Keratinocyte (primary cell): ENCODE measurements at regions not wholly inside any gene's neighbourhood (a gene's known extent, or its start where the extent isn't known, plus 50 kb on each side); places are given as distances from the start of the nearest gene placed in this dataset.

Experiments used
- DNase-seq: peaks from one replicate; pipeline ENCODE4 v3.0.0-alpha.2; 2011; ENCODE audit warnings: low read depth, missing footprints, low spot score
- FAIRE-seq: peaks from 2 replicates; lab custom pipeline; 2011; peaks lifted over from hg19 to GRCh38; lab: Jason Lieb, UNC
- H2AFZ ChIP-seq: 2 replicates; pipeline ENCODE4 v1.6.0; 2012; ENCODE audit warnings: low read length, control low read depth, inconsistent platforms; ENCODE audit not compliant: control insufficient read depth
- H3K27ac ChIP-seq: 2 replicates; pipeline ENCODE4 v1.5.1; 2011; ENCODE audit warnings: low read length; ENCODE audit not compliant: control insufficient read depth, insufficient read depth
- H3K27me3 ChIP-seq: 3 replicates; pipeline ENCODE4 v1.6.0; 2011; ENCODE audit warnings: low read length; ENCODE audit not compliant: control insufficient read depth, insufficient read depth; ENCODE audit errors: extremely low read depth
- H3K36me3 ChIP-seq, 2 experiments: 2 replicates in 1 of 2; 3 replicates in 1 of 2; pipeline ENCODE4 v1.5.1; 2011; ENCODE audit warnings: low read length in 2 of 2, mild to moderate bottlenecking in 1 of 2; ENCODE audit not compliant: control insufficient read depth in 2 of 2, insufficient read depth in 2 of 2; ENCODE audit errors: extremely low read depth in 1 of 2
- H3K4me1 ChIP-seq: 3 replicates; pipeline ENCODE4 v1.5.1; 2011; ENCODE audit warnings: low read length; ENCODE audit not compliant: control insufficient read depth, insufficient read depth; ENCODE audit errors: extremely low read depth
- H3K4me2 ChIP-seq: 3 replicates; pipeline ENCODE4 v1.6.0; 2011; ENCODE audit warnings: low read depth, low read length; ENCODE audit not compliant: control insufficient read depth, insufficient read depth; ENCODE audit errors: extremely low read depth
- H3K4me3 ChIP-seq, 3 experiments: fragments of 200-600 bp in 1 of 3; sonication (generic) in 1 of 3; 2 replicates in 2 of 3; 3 replicates in 1 of 3; pipeline ENCODE4 v1.5.1; 2011 to 2016; ENCODE audit warnings: low read length in 3 of 3, mild to moderate bottlenecking in 3 of 3, control low read depth in 2 of 3, inconsistent platforms in 1 of 3, low read depth in 1 of 3, mixed read lengths in 1 of 3, mixed run types in 1 of 3, moderate library complexity in 1 of 3; ENCODE audit not compliant: control insufficient read depth in 2 of 3, insufficient read depth in 2 of 3; ENCODE audit errors: extremely low read depth in 1 of 3
- H3K79me2 ChIP-seq: 2 replicates; pipeline ENCODE4 v1.6.0; 2012; ENCODE audit warnings: low read length; ENCODE audit not compliant: control insufficient read depth, insufficient read depth
- H3K9ac ChIP-seq: 3 replicates; pipeline ENCODE4 v1.6.0; 2011; ENCODE audit warnings: low read length; ENCODE audit not compliant: control insufficient read depth, insufficient read depth; ENCODE audit errors: extremely low read depth
- H3K9me1 ChIP-seq: 3 replicates; pipeline ENCODE4 v1.6.0; 2011; ENCODE audit warnings: low read length; ENCODE audit not compliant: control insufficient read depth, insufficient read depth; ENCODE audit errors: extremely low read depth
- H3K9me3 ChIP-seq: 2 replicates; pipeline ENCODE4 v1.5.1; 2012; ENCODE audit warnings: low read depth, low read length; ENCODE audit not compliant: control insufficient read depth
- H4K20me1 ChIP-seq: 3 replicates; pipeline ENCODE4 v1.6.0; 2011; ENCODE audit warnings: low read length; ENCODE audit not compliant: control insufficient read depth, insufficient read depth; ENCODE audit errors: extremely low read depth
- CTCF ChIP-seq, 3 experiments: IDR thresholded peaks in 1 of 3; conservative IDR thresholded peaks in 1 of 3; optimal IDR thresholded peaks in 1 of 3; 2 replicates in 2 of 3; 3 replicates in 1 of 3; pipeline versions ENCODE3 to v1.5.1; 2011; ENCODE audit warnings: low read length in 3 of 3, mild to moderate bottlenecking in 3 of 3, moderate library complexity in 2 of 3, control low read depth in 1 of 3, inconsistent platforms in 1 of 3; ENCODE audit not compliant: insufficient read depth in 2 of 3; ENCODE audit errors: extremely low read depth in 1 of 3
- EZH2 ChIP-seq: IDR thresholded peaks from one replicate; pipeline ENCODE4 v1.6.1; 2012; ENCODE audit warnings: inconsistent platforms, mild to moderate bottlenecking, low read length, moderate library complexity
- dilution Hi-C: fragments of 300-500 bp; cut with MboI; formaldehyde crosslinking; loops from one replicate; pipeline ENCODE4 v1.7.0; 2020; ENCODE audit warnings: low sequenced_read_pairs; ENCODE audit not compliant: extremely low pct_ligation_motif_present

- Histone ChIP-seq H3K4me2 (no peak overlapping the region), H4K20me1 (no peaks in the 10 kb centered on the region), H3K4me3 (no peak overlapping the region), H3K27ac (no peak overlapping the region), H3K9ac (no peak overlapping the region), H2AFZ (no peak overlapping the region), H3K27me3 (no peaks in the 10 kb centered on the region), H3K36me3 (no peaks in the 10 kb centered on the region), H3K4me1 (no peaks in the 10 kb centered on the region), H3K9me1 (no peaks in the 10 kb centered on the region), H3K79me2 (no peaks in the 10 kb centered on the region), H3K9me3 (no peaks in the 10 kb centered on the region)
- DNase-seq (no peak), FAIRE-seq (no peak)
- dilution Hi-C loops = no loop called here
- no peak for TF ChIP-seq EZH2
- TF ChIP-seq CTCF (optimal IDR thresholded peaks at IDR 0.05 in 1 of 3, IDR thresholded peaks at IDR 0.05 in 1 of 3, conservative IDR thresholded peaks at IDR 0.05 in 1 of 3; ENCODE audit: extremely low read depth in 1 of 3, insufficient read depth in 2 of 3, low read length in 3 of 3) = no peak
Measured at GRCh38 chr4:166498546-166498945, 625.5 kb downstream of the TLL1 start.

- no peak overlapping the region for H3K4me2 ChIP-seq
- no peaks in the 10 kb centered on the region for H3K27me3 ChIP-seq
- H4K20me1 ChIP-seq = no peaks in the 10 kb centered on the region
- no peak overlapping the region for H3K27ac ChIP-seq
- no peaks in the 10 kb centered on the region for H3K9me1 ChIP-seq
- H3K4me1 ChIP-seq = no peaks in the 10 kb centered on the region
- no peak for TF ChIP-seq CTCF (optimal IDR thresholded peaks at IDR 0.05 in 1 of 3, IDR thresholded peaks at IDR 0.05 in 1 of 3, conservative IDR thresholded peaks at IDR 0.05 in 1 of 3; ENCODE audit: extremely low read depth in 1 of 3, insufficient read depth in 2 of 3, low read length in 3 of 3)
- TF ChIP-seq EZH2 = no peak
- H3K9me3 ChIP-seq = no peaks in the 10 kb centered on the region
- no peak overlapping the region for H2AFZ ChIP-seq
- FAIRE-seq (no peak), DNase-seq (no peak)
- H3K4me3 ChIP-seq = no peak overlapping the region
- dilution Hi-C loops = no loop called here
- no peak overlapping the region for H3K9ac ChIP-seq
- H3K36me3 ChIP-seq = no peaks in the 10 kb centered on the region
- H3K79me2 ChIP-seq = no peaks in the 10 kb centered on the region
Measured at GRCh38 chr4:166499820-166500219, 626.8 kb downstream of the TLL1 start.
